ENCODE measurements at regions not wholly inside any gene's neighbourhood (a gene's known extent, or its start where the extent isn't known, plus 50 kb on each side); places are given as distances from the start of the nearest gene placed in this dataset.

DNA sequence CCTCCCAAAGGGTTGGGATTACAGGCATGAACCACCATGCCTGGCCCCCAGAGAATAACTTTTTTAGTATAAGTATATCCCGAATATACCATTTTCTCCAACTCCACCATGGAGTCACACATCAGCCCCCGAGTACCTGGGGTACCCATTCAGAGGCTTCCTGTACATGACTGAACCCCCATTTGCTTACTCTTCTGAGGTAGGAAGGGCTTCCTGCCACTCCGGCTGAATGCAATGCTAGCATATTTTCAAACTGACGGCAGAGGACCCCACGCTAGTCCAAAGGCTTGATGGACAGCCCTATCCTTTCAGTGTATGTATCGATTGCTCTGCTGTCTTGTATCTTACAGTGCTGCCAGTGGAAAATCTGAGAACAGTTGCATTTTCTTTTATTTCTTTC lies 220.6 kb upstream of the SH3BP4 start:
- ChIA-PET CTCF (no interaction called here), POLR2A (no interaction called here)
- Histone ChIP-seq H3K27me3 (ENCODE audit: control insufficient read depth, insufficient read depth, low read length) (no peaks in the 10 kb centered on the region), H3K9me3 (ENCODE audit: control insufficient read depth, insufficient read depth, low read length) (peaks cover 4% of the 10 kb centered on the region; the same call in 1 of the 2 replicates), H3K27ac (ENCODE audit: low read depth, low read length) (no peak overlapping the region), H3K4me3 (ENCODE audit: low read depth, low read length) (no peak overlapping the region)
- no peak for DNase-seq (ENCODE audit: low read depth, low spot score)
- no peak for TF ChIP-seq CTCF (IDR thresholded peaks at IDR 0.05; ENCODE audit: low read depth, low read length)

- CTCF ChIA-PET: no interaction called here
- no peak for DNase-seq (ENCODE audit: low read depth, low spot score)
- Histone ChIP-seq H3K4me3 (ENCODE audit: low read depth, low read length) (no peak overlapping the region), H3K27me3 (ENCODE audit: control insufficient read depth, insufficient read depth, low read length) (no peaks in the 10 kb centered on the region), H3K27ac (ENCODE audit: low read depth, low read length) (no peak overlapping the region), H3K9me3 (ENCODE audit: control insufficient read depth, insufficient read depth, low read length) (peaks cover 2% of the 10 kb centered on the region; the same call in 1 of the 2 replicates)
- TF ChIP-seq CTCF (IDR thresholded peaks at IDR 0.05; ENCODE audit: low read depth, low read length): no peak
- POLR2A ChIA-PET: no interaction called here
Measured at GRCh38 chr2:234730066-234730640, 221.7 kb upstream of the SH3BP4 start.

DNA sequence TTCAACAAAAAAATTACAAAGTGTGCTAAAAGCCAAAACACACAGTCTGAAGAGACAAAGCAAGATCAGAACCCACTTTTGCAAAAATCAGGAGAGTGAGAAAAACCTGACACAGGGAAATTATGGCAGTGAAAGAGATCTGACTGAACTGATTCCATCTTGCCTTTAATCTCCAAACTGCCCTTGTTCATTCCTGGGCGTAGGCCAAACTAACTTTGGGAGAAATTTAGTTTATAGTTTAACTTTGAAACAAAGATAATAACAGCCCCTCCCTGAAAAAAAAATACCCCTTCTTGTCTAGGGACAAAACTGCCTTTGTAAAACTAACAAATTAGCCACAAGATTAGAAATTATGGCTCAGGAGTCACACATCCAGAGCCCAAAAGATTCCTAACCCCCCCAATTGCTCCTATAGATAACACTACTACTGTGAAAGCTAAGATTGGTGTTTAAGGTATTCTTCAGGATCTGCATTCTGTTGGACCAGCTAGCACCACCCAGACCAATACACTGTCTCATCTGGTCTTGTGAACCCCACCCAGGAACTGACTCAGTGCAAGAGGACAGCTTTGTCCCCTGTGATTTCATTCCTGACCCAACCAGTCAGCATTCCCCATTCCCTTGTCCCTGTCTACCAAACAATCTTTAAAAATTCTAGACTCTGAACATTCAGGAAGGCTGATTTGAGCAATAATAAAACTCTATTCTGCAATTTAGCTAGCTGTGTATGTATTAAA lies 226.1 kb upstream of the SH3BP4 start:
- Histone ChIP-seq H3K4me3 (ENCODE audit: low read depth, low read length) (no peak overlapping the region), H3K9me3 (ENCODE audit: control insufficient read depth, insufficient read depth, low read length) (no peaks in the 10 kb centered on the region), H3K27me3 (ENCODE audit: control insufficient read depth, insufficient read depth, low read length) (no peaks in the 10 kb centered on the region), H3K27ac (ENCODE audit: low read depth, low read length) (no peak overlapping the region)
- ChIA-PET CTCF (interaction anchor here (1.2 kb wide), 1 partner anchor 391 kb away, joined by 3 read pairs; no protein-coding TSS in a partner anchor), POLR2A (no interaction called here)
- TF ChIP-seq CTCF (IDR thresholded peaks at IDR 0.05; ENCODE audit: low read depth, low read length): no peak
- DNase-seq (ENCODE audit: low read depth, low spot score): no peak

DNA sequence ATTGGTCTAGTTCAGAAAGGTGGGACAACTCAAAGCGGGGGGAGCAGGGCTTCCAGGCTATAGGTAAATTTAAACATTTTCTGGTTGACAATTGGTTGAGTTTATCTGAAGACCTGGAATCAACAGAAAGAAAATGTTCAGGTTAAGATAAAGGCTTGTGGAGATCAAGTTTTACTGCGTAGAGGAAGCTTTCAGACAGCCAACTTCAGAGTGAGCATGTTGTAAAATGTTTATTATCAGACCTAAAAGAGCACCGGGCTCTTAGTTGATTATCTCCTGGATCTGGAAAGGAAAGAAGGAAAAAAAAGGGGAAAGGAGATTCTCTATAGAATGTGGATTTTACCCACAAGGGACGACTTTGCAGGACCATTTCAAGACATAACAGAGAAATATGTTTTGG lies 227.0 kb upstream of the SH3BP4 start:
- no peak overlapping the region for H3K4me3 ChIP-seq (ENCODE audit: low read depth, low read length)
- ChIA-PET POLR2A (no interaction called here), CTCF (interaction anchor here (1.2 kb wide), 1 partner anchor 392 kb away, joined by 3 read pairs; no protein-coding TSS in a partner anchor)
- no peaks in the 10 kb centered on the region for H3K9me3 ChIP-seq (ENCODE audit: control insufficient read depth, insufficient read depth, low read length)
- H3K27ac ChIP-seq (ENCODE audit: low read depth, low read length): no peak overlapping the region
- no peak for TF ChIP-seq CTCF (IDR thresholded peaks at IDR 0.05; ENCODE audit: low read depth, low read length)
- H3K27me3 ChIP-seq (ENCODE audit: control insufficient read depth, insufficient read depth, low read length): no peaks in the 10 kb centered on the region
- no peak for DNase-seq (ENCODE audit: low read depth, low spot score)

GRCh38 chr2:234723400-234723799 lies 226.5 kb upstream of the ARL4C start:
- ChIA-PET POLR2A (no interaction called here), CTCF (interaction anchor here (0.9 kb wide), 1 partner anchor 14 kb away, joined by 4 read pairs; no protein-coding TSS in a partner anchor)
- Histone ChIP-seq H3K27me3 (ENCODE audit: control insufficient read depth, insufficient read depth, low read length) (no peaks in the 10 kb centered on the region), H3K4me3 (ENCODE audit: low read depth, low read length) (no peak overlapping the region), H3K27ac (ENCODE audit: low read depth, low read length) (no peak overlapping the region), H3K9me3 (ENCODE audit: control insufficient read depth, insufficient read depth, low read length) (no peaks in the 10 kb centered on the region)
- no peak for DNase-seq (ENCODE audit: low read depth, low spot score)
- no peak for TF ChIP-seq CTCF (IDR thresholded peaks at IDR 0.05; ENCODE audit: low read depth, low read length)

Measured in AG04450 (cell line).